Suppressor macrophage (primary cell): ENCODE measurements at regions not wholly inside any gene's neighbourhood (a gene's known extent, or its start where the extent isn't known, plus 50 kb on each side); places are given as distances from the start of the nearest gene placed in this dataset.
"Not testable (repeated sequence)": the region's sequence is repeated elsewhere in the genome, so short reads cannot be mapped to it uniquely, and the experiment has no call there.

ENCODE experiments used
- DNase-seq, 4 experiments: peaks; one replicate each; pipeline ENCODE4 v3.0.0-alpha.2; 2020 to 2022

DNA sequence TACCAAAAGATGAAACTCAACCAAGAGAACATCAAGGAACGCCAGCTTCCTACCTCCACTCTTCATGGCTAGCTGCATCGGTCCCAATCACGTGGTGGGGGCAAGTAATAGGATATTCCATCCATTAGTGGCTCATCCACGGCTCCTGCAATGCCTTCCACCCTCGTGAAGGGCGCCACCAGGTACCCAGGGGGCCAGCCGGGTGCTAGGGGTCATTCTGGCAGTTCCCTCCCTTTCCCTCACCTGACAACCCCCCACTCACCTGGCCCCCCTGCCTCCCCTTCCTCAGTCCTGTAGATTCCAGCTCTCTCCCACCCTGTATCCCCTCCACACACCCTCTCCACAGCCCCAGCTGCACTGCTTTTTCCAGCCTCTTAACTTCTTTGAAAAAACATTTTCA, 161.9 kb downstream of the URI1 start:
- DNase-seq, result no peak

DNA sequence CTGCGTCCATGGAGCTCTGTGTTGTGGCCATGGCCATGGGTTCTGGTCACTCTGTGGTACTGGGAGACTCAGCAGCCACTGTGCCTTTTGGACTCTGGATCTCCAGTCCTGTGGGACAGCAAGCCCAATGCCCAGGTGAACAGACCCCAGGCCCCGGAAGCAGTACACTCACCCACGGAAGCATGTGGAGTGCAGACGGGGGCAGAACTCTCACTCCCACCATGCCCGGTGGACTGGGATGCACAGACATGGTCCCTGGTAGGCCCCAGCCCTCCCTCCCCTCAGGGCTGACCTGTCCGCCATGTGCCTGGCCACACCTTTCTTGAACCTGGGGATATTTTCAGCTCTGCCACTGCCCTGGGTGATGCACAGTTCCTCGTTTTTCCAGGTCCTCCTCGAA, 163.3 kb downstream of the URI1 start:
- no peak for DNase-seq

DNA sequence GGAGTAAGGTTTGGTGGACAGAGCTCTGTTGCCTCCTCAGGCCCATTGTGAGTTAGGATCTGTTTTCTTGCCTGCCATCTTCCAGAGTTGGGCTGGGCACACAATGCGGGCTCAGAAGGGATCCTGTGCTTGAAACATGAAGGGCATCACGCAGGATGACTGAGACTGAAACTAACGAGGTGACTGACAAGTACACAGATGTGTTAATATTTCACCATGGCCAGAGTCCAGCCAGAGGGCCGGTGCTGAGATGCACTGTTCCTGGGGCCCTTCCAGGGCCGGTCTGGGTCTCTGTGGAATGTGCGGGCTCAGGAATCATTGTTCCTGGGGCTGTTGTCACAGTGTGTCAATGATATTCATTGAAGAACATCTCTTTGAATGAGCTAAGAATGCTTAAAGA, 163.7 kb downstream of the URI1 start:
- DNase-seq, result no peak

GRCh38 chr19:30106417-30107095, 164.5 kb downstream of the URI1 start:
- DNase-seq, result no peak

- DNase-seq, result no peak
These were observed 165.2 kb downstream of the URI1 start for GRCh38 chr19:30107251-30107650.

- no peak for DNase-seq
These were observed 167.5 kb downstream of the URI1 start for GRCh38 chr19:30109565-30109964.

DNA sequence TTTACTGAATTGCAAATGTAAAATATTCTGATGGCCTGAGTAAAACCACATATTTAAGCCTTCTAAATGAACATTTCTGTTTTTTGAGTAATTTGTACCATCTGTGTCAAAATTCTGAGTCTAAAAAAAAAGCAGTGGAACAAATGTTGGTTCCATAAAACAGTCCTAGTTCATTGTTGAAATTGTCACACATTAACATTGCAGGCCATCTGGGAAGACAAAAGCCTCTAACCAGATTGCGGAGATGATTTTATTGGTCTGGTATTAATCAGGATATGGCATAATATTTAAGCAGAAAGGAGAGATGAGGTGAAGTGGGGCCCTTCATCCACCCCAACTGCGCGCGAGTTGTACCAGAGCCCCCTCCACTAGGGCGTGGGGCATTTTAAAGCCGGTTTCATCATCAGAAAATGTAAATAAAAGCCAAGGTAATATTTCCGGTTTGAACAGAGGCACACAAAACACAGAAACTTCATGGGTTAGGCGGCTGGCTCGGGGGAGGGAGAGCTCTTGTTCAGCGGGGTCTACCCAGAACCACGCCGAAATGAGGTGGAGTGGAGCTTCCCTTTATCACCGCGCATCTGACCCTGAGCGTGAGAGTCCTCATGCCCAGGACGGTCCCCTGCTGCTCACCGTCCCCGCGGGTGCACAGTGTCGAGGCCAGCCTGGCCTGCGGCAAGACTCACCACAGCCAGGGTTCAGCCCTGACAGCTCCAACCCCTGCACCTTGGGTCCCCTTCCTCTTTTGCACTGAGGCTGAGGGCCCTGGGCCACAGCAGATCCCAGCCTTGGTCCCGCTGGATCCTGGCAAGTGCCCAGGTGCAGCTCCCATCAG, 169.2 kb downstream of the URI1 start:
- DNase-seq, result no peak

- no peak for DNase-seq
These were observed 170.1 kb downstream of the URI1 start for GRCh38 chr19:30112171-30112570.

GRCh38 chr19:30112666-30113065, 170.6 kb downstream of the URI1 start:
- no peak for DNase-seq

DNA sequence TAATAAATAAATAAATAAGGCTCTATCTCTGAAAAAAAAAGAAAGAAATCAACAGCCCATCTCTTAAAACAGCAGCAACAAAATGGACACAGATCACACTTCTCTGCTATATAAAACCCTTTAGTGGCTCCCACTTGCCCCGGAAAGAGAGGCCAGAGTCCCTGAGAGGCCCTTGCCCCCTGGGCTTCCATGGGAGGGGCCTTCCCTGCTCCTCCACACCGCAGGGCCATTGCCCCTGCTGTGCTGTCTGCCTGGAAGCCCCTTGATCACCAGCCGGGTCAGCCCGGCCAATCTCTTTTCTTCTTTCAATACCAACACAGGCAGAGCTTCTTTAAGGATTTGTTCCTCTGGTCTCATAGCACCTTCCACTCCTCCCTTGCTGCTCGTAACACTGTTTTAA, 171.1 kb downstream of the URI1 start:
- no peak for DNase-seq

DNA sequence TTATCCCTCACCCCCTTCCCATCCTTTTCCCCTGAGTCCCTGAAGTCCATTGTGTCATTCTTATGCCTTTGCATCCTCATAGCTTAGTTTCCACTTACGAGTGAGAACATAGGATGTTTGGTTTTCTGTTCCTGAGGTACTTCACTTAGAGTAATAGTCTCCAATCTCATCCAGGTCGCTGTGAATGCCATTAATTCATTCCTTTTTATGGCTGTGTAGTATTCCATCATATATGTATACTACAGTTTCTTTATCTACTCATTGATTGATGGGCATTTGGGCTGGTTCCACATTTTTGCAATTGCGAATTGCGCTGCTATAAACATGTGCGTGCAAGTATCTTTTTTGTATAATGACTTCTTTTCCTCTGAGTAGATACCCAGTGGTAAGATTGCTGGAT, 172.1 kb downstream of the URI1 start:
- DNase-seq, result not testable (repeated sequence)

DNA sequence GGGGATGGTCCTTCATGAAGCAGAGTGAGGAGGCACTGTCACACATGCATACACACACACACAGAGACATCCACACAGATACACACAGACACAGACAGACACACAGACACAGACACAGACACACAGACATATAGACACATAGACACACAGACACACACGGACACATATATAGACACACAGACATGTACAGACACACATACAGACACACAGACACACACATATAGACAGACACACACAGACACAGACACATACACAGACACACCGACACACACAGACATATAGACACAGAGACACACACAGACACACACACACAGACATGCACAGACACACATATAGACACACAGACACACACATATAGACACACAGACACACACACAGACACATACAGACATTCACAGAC, 173.9 kb downstream of the URI1 start:
- DNase-seq, result no peak

- no peak for DNase-seq
These were observed 174.5 kb downstream of the URI1 start for GRCh38 chr19:30116530-30116929.

GRCh38 chr19:30116984-30117555, 175.0 kb downstream of the URI1 start:
- DNase-seq, result no peak

GRCh38 chr19:30117636-30118145, 175.7 kb downstream of the URI1 start:
- DNase-seq, result no peak

- DNase-seq, result no peak
These were observed 176.2 kb downstream of the URI1 start for GRCh38 chr19:30118221-30118620.

GRCh38 chr19:30118760-30119159, 176.7 kb downstream of the URI1 start:
- no peak for DNase-seq

GRCh38 chr19:30119180-30119908, 177.3 kb downstream of the URI1 start:
- no peak for DNase-seq

DNA sequence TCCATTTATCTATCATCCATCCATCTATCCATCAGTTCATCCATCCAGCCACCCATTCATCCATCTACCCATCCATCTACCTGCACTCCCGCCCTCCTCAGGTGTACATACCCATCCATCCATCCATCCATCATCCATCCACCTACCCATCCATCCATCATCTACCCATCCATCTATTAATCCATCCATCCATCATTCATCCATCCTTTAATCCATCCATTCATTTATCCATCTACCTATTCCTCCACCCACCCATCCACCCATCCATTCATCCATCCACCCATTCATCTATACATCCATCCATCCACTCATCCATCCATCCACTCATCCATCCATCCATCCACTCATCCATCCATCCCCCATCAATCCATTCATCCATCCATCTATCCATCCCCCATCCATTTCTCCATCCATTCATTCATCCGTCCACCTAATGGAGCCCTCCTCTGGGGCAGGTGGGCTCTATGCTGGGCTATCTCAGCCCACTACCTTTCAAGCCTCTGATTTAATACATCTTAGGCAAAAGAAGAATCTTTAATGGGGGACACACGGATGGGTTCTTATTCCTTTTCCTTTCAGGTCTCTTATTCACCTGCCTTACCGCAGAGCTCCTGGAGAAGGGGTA, 178.9 kb downstream of the URI1 start:
- DNase-seq, result no peak

GRCh38 chr19:30122431-30122830, 180.4 kb downstream of the URI1 start:
- no peak for DNase-seq

- no peak for DNase-seq
These were observed 181.1 kb downstream of the URI1 start for GRCh38 chr19:30123119-30123518.

- no peak for DNase-seq
These were observed 181.6 kb downstream of the URI1 start for GRCh38 chr19:30123611-30124010.

GRCh38 chr19:30128211-30128610, 186.2 kb downstream of the URI1 start:
- DNase-seq, result no peak
